Brain pericyte (primary cell): ENCODE measurements at regions not wholly inside any gene's neighbourhood (a gene's known extent, or its start where the extent isn't known, plus 50 kb on each side); places are given as distances from the start of the nearest gene placed in this dataset.

Source experiments
- DNase-seq: peaks from one replicate; pipeline ENCODE4 v3.0.0-alpha.2; 2012; ENCODE audit warnings: low read depth, low spot score

- no peak for DNase-seq
Observed at GRCh38 chr7:118079369-118079768, 104.6 kb upstream of the LSM8 start.

DNA sequence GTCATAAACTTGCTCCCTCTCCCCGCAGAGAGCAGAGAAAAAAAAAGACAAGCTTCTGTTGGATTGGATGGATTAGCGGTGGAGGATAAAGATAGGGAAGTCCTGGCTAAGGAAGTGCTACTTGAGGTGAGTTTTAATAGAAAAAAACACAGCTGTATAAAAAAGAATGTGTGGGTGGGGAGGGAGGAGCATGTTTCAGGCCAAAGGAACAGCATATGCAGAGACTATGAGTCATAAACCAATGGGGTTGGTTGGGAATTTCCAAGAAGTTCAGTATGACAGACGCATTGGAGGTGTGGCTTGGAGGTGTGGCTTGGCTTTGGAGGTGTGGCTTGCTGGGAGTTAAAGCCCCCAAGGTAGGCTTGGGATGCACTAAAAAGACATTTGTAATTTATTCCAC, 103.0 kb upstream of the LSM8 start:
- DNase-seq = no peak

DNA sequence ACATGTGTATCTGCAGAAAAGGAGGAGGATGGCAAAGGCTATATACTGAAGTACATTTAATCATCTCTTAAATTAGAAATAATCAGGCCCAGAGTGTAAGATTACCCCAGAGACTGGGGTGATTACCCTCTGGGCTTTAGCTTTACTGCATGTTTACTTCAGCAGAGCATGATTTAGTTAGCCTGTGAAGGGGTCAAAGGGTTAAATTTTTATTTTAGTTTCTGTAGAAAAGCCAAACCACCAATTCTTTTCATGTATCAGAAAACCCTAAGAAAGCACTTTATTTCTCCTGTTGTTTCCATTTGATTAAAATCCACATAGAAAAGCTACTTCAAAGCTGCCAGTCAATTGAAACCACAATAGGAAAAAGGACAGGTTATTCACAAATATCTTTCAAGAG, 101.5 kb upstream of the LSM8 start:
- no peak for DNase-seq

- DNase-seq = no peak
Observed at GRCh38 chr7:118085000-118085399, 99.0 kb upstream of the LSM8 start.

- no peak for DNase-seq
Observed at GRCh38 chr7:118087126-118087525, 96.8 kb upstream of the LSM8 start.

GRCh38 chr7:118094044-118094443, 89.9 kb upstream of the LSM8 start:
- no peak for DNase-seq

DNA sequence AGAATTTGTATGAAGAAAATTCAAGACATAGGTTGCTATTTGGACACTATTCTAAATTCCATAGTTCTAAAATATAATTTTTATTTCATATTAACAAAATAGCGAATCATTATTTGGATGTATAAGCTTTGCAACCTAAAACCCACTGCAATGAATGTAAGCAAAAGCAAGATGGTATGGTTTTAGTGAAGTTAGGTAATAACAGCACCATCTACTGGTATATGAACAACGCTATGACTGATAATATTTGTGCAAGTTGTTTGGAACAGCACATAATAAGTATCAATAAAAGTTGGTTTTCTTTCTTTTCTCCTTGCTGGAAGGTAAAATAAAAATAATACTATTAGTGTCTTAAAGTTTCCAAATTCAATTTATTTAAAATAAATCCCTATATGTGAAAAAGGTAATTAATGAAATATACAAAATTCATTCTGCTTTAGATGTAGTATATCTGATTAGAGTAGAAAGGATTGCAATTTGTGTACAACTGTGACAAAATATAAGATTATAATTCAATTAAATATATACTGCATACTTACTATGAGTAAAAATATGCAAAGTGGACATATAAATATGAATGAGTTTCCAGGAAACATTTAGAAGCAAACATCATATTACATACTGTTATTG, 79.0 kb upstream of the LSM8 start:
- DNase-seq = no peak

DNA sequence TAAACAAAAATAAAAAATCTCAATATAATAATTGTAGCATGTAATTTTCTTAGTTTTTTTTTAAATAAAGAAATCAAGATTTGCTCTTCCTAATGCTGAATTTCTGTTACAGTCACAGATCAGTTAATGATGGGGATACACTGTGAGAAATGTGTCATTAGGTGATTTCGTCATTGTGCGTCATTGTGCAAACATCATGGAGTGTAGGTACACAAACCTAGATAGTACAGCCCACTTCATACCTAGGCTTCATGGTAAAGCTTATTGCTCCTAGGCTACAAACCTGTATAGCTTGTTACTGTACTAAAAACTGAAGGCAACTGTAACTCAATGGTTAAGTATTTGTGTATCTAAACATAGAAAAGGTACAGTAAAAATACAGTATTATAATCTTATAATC, 74.4 kb upstream of the LSM8 start:
- no peak for DNase-seq

DNA sequence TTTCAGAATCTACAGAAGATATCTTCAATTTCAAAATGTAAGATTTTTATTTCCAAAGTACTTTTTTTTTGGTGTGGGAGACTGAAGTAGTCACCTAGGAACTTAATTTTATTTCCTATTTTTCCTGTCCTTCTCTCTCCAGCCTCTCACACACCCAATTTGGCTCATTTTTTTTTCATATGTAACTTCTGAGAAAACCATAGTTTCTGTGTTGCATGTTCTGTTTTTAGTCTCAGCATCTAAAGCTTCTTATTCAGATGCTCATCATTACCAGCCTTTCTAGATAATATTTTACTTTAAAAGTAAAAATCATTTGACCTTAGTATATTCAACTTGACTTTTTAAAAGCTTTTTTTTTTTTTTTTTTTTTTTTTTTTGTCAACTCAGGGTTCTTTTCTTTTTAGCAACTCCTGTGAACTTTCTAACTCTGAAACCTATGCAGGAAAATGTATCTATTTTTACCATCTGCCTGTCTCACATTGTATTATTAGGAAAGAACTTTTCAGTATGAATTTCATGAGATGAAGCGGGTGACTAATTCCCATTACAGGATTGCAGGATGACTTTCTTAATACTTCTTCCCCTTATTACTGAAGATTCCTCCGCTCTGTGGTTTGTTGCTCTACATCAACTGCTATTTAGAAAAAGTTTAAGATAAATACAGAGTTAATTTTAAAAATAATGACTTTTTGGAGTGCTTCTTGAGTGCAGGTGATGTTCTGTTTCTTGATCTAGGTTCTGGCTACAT, 73.6 kb upstream of the LSM8 start:
- no peak for DNase-seq

GRCh38 chr7:118111347-118111746, 72.6 kb upstream of the LSM8 start:
- no peak for DNase-seq

DNA sequence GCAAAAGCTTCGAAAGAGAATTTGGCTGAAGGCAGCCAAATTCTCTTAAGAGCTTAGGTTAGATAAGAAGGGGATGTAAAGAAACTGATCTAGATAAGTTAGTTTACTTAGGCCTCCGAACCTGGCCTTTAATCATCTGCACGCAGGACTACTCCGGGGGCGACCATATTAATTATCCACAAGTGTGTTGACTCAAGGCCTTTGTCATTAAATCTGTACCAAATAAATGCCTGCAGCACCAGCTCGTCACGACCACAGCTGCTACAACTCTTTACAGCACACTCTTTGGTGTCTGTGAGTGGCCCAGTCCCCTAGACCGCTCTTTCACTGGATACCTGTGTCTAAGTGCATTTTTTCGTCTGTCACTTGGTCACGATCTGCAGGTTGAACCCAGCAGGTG, 69.8 kb upstream of the LSM8 start:
- no peak for DNase-seq

DNA sequence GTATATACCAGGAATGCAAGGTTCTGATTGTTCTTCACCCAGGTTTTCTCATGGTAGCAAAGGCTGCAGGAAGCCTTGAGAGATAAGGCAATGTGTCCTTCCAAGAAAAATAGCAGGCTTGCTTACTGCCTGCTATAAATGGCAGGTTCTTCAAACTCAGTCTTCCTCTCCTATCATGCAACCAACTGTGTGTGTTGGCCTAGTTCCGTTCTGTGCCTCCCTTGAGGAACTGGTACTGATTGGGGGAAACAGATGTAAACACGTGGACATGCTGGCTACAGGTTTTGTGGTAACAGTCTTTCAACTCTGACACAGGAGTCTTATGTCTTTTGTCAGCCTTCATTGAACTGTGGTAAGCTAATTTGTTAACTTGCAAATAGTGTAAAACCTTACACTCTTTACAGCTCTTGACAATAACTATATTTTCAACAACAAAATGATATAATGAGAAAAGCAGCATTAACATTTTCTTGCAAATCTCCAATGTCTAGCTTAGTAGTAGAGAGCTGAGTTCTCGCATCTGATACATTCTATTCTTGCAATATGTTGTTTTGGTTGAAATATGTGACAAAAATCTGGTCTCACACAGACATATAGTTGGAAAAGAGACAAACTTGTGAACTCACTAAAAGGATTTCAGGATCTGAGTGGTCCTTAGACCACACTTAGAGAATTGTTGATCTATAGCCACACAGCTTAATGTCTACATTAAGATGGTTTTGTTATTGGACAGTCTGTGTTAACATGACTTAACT, 54.7 kb upstream of the LSM8 start:
- DNase-seq = no peak

DNA sequence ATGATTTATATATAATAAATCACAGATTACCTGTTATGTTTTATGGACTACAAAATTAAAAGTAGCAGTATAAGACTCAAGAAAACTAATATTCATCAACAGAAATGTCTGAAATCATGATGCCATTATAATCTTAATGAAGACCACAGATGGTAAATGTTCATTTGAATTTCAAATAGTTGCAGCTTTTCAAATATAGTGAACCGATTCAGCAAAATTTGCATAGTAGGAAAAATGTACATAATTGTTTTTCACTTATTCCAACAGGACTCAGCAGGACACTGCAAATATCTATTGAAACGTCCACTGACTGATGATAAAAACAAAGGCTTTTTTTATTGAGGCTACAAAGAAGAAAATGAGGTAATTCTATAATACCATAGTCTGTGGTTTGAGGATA, 51.2 kb upstream of the LSM8 start:
- no peak for DNase-seq
